Ovary (tissue), 7 donors: ENCODE measurements at regions not wholly inside any gene's neighbourhood (a gene's known extent, or its start where the extent isn't known, plus 50 kb on each side); places are given as distances from the start of the nearest gene placed in this dataset.

Source experiments
- DNase-seq, 5 donors: peaks; one replicate each; pipeline ENCODE4 v3.0.0-alpha.2; 2019 to 2020
- H3K27ac ChIP-seq, 2 donors: fragments of 200-600 bp; one replicate each; pipeline versions ENCODE4 v1.5.1 to v1.8.0; 2019 to 2022
- H3K27me3 ChIP-seq: fragments of 200-600 bp; one replicate; pipeline ENCODE4 v1.8.0; 2022
- H3K36me3 ChIP-seq: fragments of 200-600 bp; sonication (generic); one replicate; pipeline ENCODE4 v1.5.1; 2019
- H3K4me1 ChIP-seq: one replicate; pipeline ENCODE4 v1.8.1; 2013; ENCODE audit warnings: mild to moderate bottlenecking, moderate library complexity; ENCODE audit not compliant: insufficient read depth
- H3K4me3 ChIP-seq: fragments of 200-600 bp; sonication (generic); one replicate; pipeline ENCODE4 v1.5.1; 2017
- H3K9me3 ChIP-seq, 2 donors: fragments of 200-600 bp in 1 of 2; sonication (generic) in 1 of 2; one replicate each; pipeline versions ENCODE4 v1.5.1 to v1.8.1; 2013 to 2019; ENCODE audit warnings: mild to moderate bottlenecking in 1 of 2, moderate library complexity in 1 of 2
- EP300 ChIP-seq: sonication (generic); formaldehyde crosslinking; IDR thresholded peaks from one replicate; pipeline ENCODE4 v1.6.1; 2017; ENCODE audit warnings: antibody characterized with exemption
- POLR2A ChIP-seq: fragments of 450-650 bp; IDR thresholded peaks from one replicate; pipeline ENCODE4 v1.6.1; 2017; ENCODE audit warnings: antibody characterized with exemption, mild to moderate bottlenecking, moderate library complexity
- WGBS, 3 donors: extraction: QIAGEN DNeasy Blood & Tissue Kit in 1 of 3; methylation state at CpG; one replicate each; pipeline versions ENCODE4 v1.1.5 to v1.1.7; 2013 to 2017; 5-methylcytosine and 5-hydroxymethylcytosine counted together
- intact Hi-C, 4 donors: fragments of 100-400 bp; cut with DNase I; formaldehyde crosslinking; loops; one replicate each; pipeline versions ENCODE4 v1.11.0 to v1.15.1; 2022 to 2023
- TF ChIP-seq, protein P1 (sequence below), 3 donors: fragments of 450-650 bp in 2 of 3; fragments of 200-600 bp in 1 of 3; IDR thresholded peaks; one replicate each; pipeline versions ENCODE4 v1.5.1 to v1.8.0; 2016 to 2022; ENCODE audit warnings: antibody characterized with exemption in 3 of 3, mild to moderate bottlenecking in 1 of 3
- donor health status: DM: no; HTN: no; CAD: no; lungs with moderate emphysema.
- donor health status: DM: no; HTN: no; CAD: no.
- donor health status: Bipolar disorder and iron deficiency.
- donor health status: DM: no; HTN: no; CAD: no.
- donor health status: DM: yes; HTN: yes; CAD: no.

DNA sequence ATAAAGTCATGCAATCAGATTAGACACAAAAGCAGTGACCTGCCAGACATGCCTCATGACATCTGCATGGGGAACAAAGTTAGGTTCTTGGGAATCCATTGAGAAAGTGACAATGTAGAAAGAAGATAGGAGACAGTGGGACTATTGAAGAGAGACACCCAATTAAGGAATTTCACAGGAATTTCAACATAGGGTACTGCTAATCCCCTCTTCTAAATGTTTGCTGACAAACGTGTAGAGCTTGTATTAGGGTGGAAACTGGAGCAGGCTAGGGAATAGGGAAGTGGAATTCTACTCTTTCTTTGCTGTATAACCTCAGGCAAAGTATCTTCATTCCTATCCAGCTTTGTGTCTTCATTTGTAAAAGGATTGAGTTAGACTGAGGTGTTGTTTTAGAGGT is 409.4 kb upstream of the SASH1 start:
- H3K4me3 ChIP-seq: no peak overlapping the region
- H3K27ac ChIP-seq: no peak overlapping the region
- intact Hi-C loops: no loop called here
- H3K36me3 ChIP-seq: no peaks in the 10 kb centered on the region
- H3K27me3 ChIP-seq: no peaks in the 10 kb centered on the region
- H3K4me1 ChIP-seq: no peaks in the 10 kb centered on the region
- no peak for TF ChIP-seq POLR2A
- TF ChIP-seq EP300: no peak
- TF ChIP-seq, protein P1, sequence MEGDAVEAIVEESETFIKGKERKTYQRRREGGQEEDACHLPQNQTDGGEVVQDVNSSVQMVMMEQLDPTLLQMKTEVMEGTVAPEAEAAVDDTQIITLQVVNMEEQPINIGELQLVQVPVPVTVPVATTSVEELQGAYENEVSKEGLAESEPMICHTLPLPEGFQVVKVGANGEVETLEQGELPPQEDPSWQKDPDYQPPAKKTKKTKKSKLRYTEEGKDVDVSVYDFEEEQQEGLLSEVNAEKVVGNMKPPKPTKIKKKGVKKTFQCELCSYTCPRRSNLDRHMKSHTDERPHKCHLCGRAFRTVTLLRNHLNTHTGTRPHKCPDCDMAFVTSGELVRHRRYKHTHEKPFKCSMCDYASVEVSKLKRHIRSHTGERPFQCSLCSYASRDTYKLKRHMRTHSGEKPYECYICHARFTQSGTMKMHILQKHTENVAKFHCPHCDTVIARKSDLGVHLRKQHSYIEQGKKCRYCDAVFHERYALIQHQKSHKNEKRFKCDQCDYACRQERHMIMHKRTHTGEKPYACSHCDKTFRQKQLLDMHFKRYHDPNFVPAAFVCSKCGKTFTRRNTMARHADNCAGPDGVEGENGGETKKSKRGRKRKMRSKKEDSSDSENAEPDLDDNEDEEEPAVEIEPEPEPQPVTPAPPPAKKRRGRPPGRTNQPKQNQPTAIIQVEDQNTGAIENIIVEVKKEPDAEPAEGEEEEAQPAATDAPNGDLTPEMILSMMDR (IDR thresholded peaks at IDR 0.05): no peak
- 16 to 20% (median 19%) methylated on average over 1 of the region's 1 CpG for WGBS, 3 donors
- no peak for DNase-seq
- no peaks in the 10 kb centered on the region for H3K9me3 ChIP-seq

DNA sequence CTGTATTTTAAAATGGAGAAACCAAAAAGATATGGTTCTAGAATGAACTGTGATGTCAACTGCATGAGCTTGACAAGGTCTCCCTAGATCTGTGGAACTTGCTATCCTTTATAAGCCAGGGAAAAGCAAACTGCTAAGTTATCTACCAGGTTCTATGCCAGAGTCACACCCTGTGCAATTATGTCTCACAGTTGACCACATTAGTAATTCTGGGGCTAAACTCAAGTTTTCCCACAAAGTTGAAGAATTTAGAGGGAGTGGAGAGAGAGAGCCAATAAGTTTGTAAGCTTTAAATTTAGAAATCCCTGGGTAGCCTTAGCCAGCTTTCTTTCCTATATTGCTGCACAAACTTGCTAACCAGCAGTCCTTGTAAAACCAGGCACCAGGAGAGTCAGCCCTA is 407.0 kb upstream of the SASH1 start:
- DNase-seq: no peak
- Histone ChIP-seq H3K36me3 (no peaks in the 10 kb centered on the region), H3K27ac (no peak overlapping the region), H3K4me1 (no peaks in the 10 kb centered on the region), H3K4me3 (no peak overlapping the region), H3K9me3 (no peaks in the 10 kb centered on the region), H3K27me3 (no peaks in the 10 kb centered on the region)
- TF ChIP-seq EP300 (no peak), POLR2A (no peak)
- TF ChIP-seq, protein P1 (IDR thresholded peaks at IDR 0.05): no peak
- intact Hi-C loops: no loop called here

DNA sequence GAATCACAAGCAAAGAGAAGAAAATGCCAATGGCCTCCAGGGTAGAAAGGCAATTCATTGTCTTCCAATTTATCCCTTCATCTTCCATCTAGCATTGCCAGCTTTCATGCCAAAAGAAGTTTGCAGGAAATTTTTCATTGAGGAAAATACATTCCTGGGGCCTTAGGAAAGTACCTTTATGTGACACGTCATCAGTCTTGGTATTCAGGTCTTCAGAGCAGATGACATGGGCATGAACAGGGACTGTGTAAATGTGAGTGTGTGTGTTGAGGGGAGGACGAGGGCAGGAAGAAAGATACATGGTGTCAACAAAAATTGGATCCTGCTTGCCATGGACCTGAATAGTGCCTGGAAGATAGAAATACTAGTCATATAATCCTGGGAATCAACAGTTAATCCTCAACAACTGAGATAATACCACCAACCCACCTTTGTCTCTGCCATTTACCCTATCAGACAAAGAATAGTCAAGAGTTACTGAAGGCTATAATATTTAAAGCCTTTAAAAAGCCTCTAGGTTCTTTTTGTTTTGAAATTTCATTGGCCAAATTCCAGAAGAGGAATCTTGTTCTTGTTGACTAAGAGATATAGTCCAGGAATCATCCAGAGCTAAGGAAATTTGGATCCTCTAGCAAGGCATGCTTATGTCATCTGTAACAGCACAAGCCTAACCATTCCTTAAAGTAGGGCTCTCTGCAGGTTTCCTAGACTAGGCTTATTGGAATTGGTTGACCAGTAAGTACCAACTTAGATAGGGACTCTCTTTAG is 405.8 kb upstream of the SASH1 start:
- Histone ChIP-seq H3K4me3 (no peak overlapping the region), H3K9me3 (no peaks in the 10 kb centered on the region), H3K27me3 (no peaks in the 10 kb centered on the region), H3K36me3 (no peaks in the 10 kb centered on the region), H3K27ac (no peak overlapping the region), H3K4me1 (no peaks in the 10 kb centered on the region)
- no peak for DNase-seq
- intact Hi-C loops: no loop called here
- no peak for TF ChIP-seq POLR2A
- TF ChIP-seq EP300: no peak
- 91 to 95% (median 93%) methylated on average over 2 of the region's 2 CpGs for WGBS, 3 donors

DNA sequence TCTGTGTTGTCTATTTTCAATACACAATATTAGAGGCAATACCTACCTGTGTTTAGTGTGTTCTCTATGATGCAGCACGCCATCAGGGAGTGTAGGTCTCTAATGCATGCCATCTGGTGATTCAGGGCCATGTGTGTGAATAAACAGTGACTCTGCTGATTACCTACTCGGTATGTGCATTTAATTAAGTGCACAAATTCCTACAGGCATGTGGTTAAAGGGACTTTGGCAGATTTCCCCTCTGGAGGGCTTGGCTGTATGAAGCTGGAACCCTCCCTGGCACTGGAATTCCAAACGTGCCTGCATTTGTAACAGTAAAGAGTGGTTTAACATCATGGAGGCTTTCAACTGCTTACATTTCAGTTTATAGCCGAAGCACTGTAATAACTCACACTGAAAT is 401.5 kb upstream of the SASH1 start:
- WGBS, 3 donors: 34 to 52% (median 41%) methylated on average over 4 of the region's 4 CpGs

DNA sequence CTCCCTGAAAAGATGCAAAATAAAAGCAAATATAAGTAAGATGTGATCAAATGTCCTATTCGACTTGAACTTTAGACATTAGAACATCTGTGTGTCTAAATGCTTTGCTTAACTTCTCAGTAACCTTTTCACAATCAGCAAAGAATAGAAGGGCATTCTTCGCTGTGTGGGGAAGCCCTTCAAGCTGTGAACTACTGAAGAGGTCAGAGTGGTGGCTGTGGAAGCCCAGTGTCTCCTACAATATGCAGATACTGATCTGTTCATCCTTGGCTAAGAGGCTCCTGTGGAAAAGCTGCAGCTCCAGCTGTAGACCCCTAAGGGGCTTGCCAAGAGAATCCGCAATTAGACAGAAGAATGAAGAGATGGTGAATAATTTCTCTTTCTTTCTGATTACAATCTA is 400.3 kb upstream of the SASH1 start:
- DNase-seq: no peak
- H3K4me1 ChIP-seq: no peaks in the 10 kb centered on the region
- H3K27ac ChIP-seq: no peak overlapping the region
- H3K27me3 ChIP-seq: no peaks in the 10 kb centered on the region
- intact Hi-C loops: no loop called here
- H3K4me3 ChIP-seq: no peak overlapping the region
- WGBS, 3 donors: 21 to 62% (median 30%) methylated on average over 3 of the region's 3 CpGs
- peaks cover 0 to 3% of the 10 kb centered on the region in 2 donors for H3K9me3 ChIP-seq
- TF ChIP-seq POLR2A (no peak), EP300 (no peak)
- TF ChIP-seq, protein P1 (IDR thresholded peaks at IDR 0.05): no peak
- no peaks in the 10 kb centered on the region for H3K36me3 ChIP-seq

More for the DNA sequence above, 401.5 kb upstream of the SASH1 start:
- Histone ChIP-seq H3K9me3 (peaks cover 0 to 3% of the 10 kb centered on the region in 2 donors), H3K36me3 (no peaks in the 10 kb centered on the region), H3K27ac (no peak overlapping the region), H3K27me3 (no peaks in the 10 kb centered on the region), H3K4me3 (no peak overlapping the region), H3K4me1 (no peaks in the 10 kb centered on the region)
- no peak for DNase-seq
- TF ChIP-seq, protein P1 (IDR thresholded peaks at IDR 0.05): no peak
- TF ChIP-seq EP300: no peak
- TF ChIP-seq POLR2A: no peak
- intact Hi-C loops: no loop called here
